ENCODE measurements at regions not wholly inside any gene's neighbourhood (a gene's known extent, or its start where the extent isn't known, plus 50 kb on each side); places are given as distances from the start of the nearest gene placed in this dataset.

GRCh38 chr5:8580298-8580697 lies 711.4 kb downstream of the MTRR start:
- DNase-seq: no peak

GRCh38 chr5:8581047-8581446 lies 712.1 kb downstream of the MTRR start:
- DNase-seq: no peak

- DNase-seq: no peak
These were observed 716.5 kb downstream of the MTRR start for GRCh38 chr5:8585230-8586018.

- no peak for DNase-seq
These were observed 722.0 kb downstream of the MTRR start for GRCh38 chr5:8590959-8591358.

GRCh38 chr5:8598356-8598755 lies 729.4 kb downstream of the MTRR start:
- no peak for DNase-seq

GRCh38 chr5:8598996-8599395 lies 730.0 kb downstream of the MTRR start:
- no peak for DNase-seq

GRCh38 chr5:8600843-8601242 lies 731.9 kb downstream of the MTRR start:
- DNase-seq: no peak

- DNase-seq: no peak
These were observed 732.9 kb downstream of the MTRR start for GRCh38 chr5:8601831-8602354.

- no peak for DNase-seq
These were observed 737.3 kb downstream of the MTRR start for GRCh38 chr5:8606231-8606630.

GRCh38 chr5:8611067-8611466 lies 742.1 kb downstream of the MTRR start:
- no peak for DNase-seq

- DNase-seq: no peak
These were observed 744.2 kb downstream of the MTRR start for GRCh38 chr5:8613078-8613685.

- DNase-seq: no peak
These were observed 746.4 kb downstream of the MTRR start for GRCh38 chr5:8615142-8615858.

- DNase-seq: no peak
These were observed 759.6 kb downstream of the MTRR start for GRCh38 chr5:8628521-8628920.

- no peak for DNase-seq
These were observed 764.3 kb downstream of the MTRR start for GRCh38 chr5:8633259-8633658.

- DNase-seq: no peak
These were observed 764.7 kb downstream of the MTRR start for GRCh38 chr5:8633696-8634095.

- no peak for DNase-seq
These were observed 765.3 kb downstream of the MTRR start for GRCh38 chr5:8634219-8634618.

- DNase-seq: no peak
These were observed 773.0 kb downstream of the MTRR start for GRCh38 chr5:8641786-8642505.

- no peak for DNase-seq
These were observed 775.4 kb downstream of the MTRR start for GRCh38 chr5:8644377-8644776.

- DNase-seq: no peak
These were observed 778.2 kb downstream of the MTRR start for GRCh38 chr5:8647111-8647510.

GRCh38 chr5:8650186-8650585 lies 781.2 kb downstream of the MTRR start:
- no peak for DNase-seq

GRCh38 chr5:8660133-8660893 lies 791.4 kb downstream of the MTRR start:
- DNase-seq: no peak

GRCh38 chr5:8663374-8663773 lies 794.4 kb downstream of the MTRR start:
- no peak for DNase-seq

All from SIG-M5 (cell line).